ENCODE measurements at regions not wholly inside any gene's neighbourhood (a gene's known extent, or its start where the extent isn't known, plus 50 kb on each side); places are given as distances from the start of the nearest gene placed in this dataset.

DNA sequence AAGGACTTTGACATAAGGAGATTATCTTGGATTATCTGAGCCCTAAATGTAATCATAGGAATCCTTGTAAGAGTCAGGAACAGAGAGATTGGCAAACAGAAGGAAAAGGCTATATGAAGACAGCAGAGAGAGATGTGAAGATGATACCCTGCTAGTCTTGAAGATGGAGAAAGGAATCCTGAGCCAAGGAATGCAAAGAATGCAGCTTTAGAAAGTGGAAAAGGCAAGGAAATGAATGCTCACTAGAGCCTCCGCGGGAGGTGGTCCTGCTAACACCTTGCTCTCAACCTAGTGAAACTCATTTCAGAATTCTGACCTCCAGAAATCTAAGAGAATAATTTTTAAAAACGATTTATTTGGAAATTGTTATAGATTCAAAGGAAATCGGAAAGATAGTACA lies 117.1 kb downstream of the TBXT start:
- DNase-seq (ENCODE audit: low read depth in 2 of 2) = no peak

- no peak for DNase-seq (ENCODE audit: low read depth in 2 of 2)
Measured at GRCh38 chr6:166046982-166047381, 120.7 kb downstream of the TBXT start.

DNA sequence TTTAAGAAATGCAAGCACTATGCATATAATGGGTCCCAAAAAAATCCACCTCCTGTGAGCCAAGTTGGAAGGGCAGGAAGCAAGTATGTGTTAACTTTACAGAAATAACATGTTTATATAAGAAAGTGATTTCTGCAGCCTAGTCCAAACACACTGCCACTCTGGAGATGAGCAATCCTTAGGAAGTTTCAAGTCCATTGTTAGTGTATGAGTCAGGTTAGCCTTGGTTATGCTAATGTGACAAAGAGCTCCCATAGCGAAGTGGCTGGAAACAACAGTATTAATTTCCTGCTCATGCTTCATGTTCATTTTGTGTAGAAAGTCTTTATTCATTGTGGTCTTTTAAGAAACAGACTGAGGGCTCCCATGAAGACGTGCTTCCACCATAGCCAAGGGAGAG lies 121.4 kb downstream of the TBXT start:
- DNase-seq (ENCODE audit: low read depth in 2 of 2) = no peak

- no peak for DNase-seq (ENCODE audit: low read depth in 2 of 2)
Measured at GRCh38 chr6:166045860-166046200, 121.8 kb downstream of the TBXT start.

DNA sequence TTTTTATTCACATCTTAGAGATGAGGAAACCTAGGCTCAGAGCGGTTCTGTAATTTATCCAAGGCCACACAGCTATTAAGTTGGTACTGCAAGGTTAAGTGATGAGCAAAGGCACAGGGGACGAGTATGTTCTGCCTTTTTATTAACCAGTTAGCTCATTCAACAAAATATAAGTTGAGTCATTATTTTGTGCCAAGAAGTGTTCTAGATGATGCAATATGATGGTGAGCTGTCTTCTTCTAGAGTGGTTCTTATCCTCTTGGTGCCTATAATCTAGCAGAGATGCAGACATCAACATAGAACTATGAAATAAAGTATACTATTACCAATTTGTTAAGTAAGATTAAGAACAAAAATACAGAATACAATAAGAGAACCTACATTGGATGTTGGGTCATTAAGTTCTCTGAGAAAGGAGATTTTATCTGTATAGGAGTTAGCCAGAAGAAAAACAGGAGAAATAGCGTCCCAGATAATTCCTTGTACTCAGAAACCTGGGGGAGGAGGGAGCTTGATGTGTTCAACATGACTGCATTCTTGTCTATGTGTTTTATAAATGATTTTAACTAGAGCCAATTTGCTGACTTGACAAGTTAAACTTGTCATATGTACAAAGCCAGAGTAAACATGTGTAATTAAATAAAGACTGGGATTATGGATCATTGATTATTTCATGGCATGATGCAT lies 122.3 kb downstream of the TBXT start:
- DNase-seq (ENCODE audit: low read depth in 2 of 2) = no peak

DNA sequence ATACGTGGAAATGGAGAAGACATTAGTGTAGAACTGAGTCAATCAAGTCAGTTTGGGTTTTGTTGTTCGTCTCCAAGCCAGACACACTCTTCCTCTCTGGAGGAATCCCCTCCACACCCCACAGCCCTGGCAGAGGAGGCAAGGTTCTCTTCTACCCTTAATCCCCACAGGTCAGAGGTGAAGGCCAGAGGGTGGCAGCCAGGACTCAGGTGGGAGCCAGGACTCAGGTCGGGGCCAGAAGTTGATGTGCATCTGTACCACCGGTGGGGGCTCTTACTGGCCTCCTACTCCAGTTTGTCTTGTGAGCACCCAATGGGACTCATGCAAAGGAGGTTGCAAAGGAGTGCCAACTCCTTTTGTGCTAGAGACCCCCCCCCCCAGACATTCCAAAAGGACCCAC lies 126.4 kb downstream of the TBXT start:
- DNase-seq (ENCODE audit: low read depth in 2 of 2) = no peak

DNA sequence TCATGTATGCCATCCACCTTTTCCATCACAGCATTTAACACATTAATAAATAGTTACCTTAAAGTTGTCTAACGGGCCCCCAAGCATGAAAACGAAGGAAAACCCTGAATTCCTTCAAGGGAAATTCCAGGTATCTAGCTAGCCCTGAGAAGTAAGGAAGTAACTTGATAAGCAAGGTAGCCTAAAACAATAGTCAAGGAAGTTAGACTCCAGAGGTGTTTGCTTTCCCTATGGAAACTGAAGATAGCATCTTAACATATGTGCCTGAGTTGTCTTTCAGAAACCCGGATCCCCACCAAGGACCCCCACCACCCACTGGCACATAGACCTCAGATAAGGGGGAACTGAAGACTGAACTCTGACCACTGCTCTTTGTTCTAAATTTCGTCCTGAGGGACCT lies 127.4 kb downstream of the TBXT start:
- no peak for DNase-seq (ENCODE audit: low read depth in 2 of 2)

GRCh38 chr6:166036316-166037095 lies 131.1 kb downstream of the TBXT start:
- no peak for DNase-seq (ENCODE audit: low read depth in 2 of 2)

- no peak for DNase-seq (ENCODE audit: low read depth in 2 of 2)
Measured at GRCh38 chr6:166032366-166033200, 135.1 kb downstream of the TBXT start.

DNA sequence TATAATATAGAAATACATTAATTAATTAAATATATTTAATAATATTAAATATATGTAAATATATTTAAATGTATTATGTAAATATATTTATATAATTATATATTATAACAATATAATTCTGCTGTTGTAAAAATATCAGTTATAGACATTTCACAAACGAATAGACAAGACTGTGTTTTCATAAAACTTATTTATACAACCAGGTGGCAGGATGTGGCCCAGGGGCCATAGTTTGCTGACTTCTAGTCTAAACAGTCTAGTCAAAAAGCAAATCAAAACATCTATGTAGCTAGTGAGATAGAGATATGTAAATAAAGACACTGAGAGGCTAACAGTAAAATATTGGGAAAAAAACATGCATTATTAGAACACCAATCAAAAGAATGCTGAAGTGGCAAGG lies 136.4 kb downstream of the TBXT start:
- no peak for DNase-seq (ENCODE audit: low read depth in 2 of 2)

- DNase-seq (ENCODE audit: low read depth in 2 of 2) = no peak
Measured at GRCh38 chr6:166029506-166029905, 138.1 kb downstream of the TBXT start.

- no peak for DNase-seq (ENCODE audit: low read depth in 2 of 2)
Measured at GRCh38 chr6:166027761-166028160, 139.9 kb downstream of the TBXT start.

- no peak for DNase-seq (ENCODE audit: low read depth in 2 of 2)
Measured at GRCh38 chr6:166026586-166027126, 141.0 kb downstream of the TBXT start.

DNA sequence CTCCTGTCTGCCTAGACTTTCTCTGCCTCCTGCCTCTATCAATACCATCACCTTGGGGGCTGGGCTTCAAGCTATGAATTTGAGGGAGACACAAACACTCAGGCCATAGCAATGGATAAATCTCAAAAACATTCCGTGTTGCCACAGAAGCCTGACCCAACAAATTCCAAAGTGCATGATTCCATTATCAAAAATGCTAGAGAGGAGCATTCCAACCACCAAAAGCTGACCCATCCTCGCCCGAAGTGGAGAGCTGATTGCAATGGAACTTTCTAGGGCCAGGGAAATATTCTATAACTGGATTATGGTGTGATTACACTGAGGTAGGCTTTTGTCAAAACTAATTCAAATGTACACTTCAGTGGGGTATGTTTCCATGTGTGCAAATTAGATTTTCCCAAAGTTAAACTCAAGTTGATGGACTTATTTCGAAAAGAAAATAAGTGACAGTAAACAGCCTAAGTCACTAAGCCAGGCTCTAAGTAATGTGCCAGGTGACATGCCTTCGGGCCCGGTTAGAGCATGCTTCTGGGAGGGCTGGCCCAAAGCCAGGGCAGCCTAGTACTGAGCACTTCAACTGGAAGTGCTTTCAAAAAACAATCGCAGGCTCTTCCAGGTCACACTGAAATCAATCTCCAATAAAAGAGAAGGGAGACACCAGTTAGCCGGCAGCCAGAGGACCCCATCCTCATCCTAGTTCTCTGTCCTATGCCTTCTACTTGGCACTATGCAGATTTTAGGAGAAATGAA lies 142.3 kb downstream of the TBXT start:
- DNase-seq (ENCODE audit: low read depth in 2 of 2) = no peak

DNA sequence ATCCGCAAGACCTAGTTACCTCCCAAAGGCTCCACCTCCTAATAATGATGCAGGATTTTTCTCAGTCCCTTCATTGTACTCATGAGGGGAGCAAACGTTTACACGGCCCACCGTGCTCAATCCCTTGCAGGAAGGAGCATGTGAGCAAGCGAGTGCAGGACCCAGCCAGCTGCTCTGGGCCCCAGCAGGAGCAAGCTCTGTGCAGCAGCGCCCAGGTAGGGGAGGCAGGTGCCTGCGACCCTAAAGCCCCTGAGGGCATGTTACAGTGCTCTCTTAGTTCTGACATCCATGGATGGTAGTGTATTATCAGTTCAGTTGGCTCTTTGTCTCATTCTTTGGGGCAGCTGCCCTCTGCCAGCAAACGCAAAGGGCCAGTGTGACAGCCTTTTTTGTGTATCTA lies 143.4 kb downstream of the TBXT start:
- no peak for DNase-seq (ENCODE audit: low read depth in 2 of 2)

GRCh38 chr6:166023273-166023989 lies 144.2 kb downstream of the TBXT start:
- DNase-seq (ENCODE audit: low read depth in 2 of 2) = no peak

DNA sequence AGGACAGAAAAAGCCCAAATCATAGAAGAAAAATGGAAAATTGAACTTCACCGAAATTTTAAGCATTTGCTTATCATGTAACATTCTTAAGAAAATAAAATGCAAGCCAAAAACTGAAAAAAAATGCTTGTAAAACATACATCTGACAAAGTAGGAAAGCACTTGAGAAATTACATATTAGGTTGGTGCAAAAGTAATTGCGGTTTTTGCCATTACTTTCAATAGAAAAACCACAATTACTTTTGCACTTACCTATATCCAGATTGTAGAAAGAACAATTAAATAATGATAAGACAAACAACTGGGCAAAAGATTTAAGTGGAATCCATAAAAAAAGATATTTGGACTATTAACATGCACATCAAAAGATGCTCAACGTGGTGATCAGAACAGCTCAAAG lies 146.2 kb downstream of the TBXT start:
- no peak for DNase-seq (ENCODE audit: low read depth in 2 of 2)

- DNase-seq (ENCODE audit: low read depth in 2 of 2) = no peak
Measured at GRCh38 chr6:166019214-166019613, 148.4 kb downstream of the TBXT start.

GRCh38 chr6:166017032-166017635 lies 150.5 kb downstream of the TBXT start:
- DNase-seq (ENCODE audit: low read depth in 2 of 2) = no peak

DNA sequence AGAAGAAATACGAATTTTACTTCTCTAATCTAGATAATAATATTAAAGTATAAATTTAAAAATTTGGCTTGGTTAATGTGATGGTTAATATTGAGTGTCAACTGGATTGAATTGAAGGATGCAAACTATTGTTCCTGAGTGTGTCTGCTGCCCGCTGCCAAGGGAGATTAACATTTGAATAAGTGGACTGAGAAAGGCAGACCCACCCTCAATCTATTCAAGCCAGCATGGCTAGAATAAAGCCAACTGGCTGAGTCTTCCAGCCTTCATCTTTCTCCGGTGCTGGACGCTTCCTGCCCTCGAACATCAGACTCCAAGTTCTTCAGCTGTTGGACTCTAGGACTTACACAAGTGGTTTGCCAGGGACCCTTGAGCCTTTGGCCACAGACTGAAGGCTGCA lies 152.7 kb downstream of the TBXT start:
- DNase-seq (ENCODE audit: low read depth in 2 of 2) = no peak

Data from stimulated activated CD8-positive, alpha-beta memory T cell treated with anti-CD3 and anti-CD28 coated beads, Interleukin-2, amount 100 ng/mL, for 1 hour (primary cell).